Right lobe of liver (tissue), 6 donors: ENCODE measurements at regions not wholly inside any gene's neighbourhood (a gene's known extent, or its start where the extent isn't known, plus 50 kb on each side); places are given as distances from the start of the nearest gene placed in this dataset.

Experiments
- ATAC-seq, 4 donors: fragments of 200-7000 bp; cut with Tn5 transposase; one replicate each; pipeline ENCODE4 v1.9.1; 2020; ENCODE audit warnings: mild to moderate bottlenecking in 4 of 4, moderate library complexity in 4 of 4
- DNase-seq, 3 donors: peaks; one replicate each; pipeline ENCODE4 v3.0.0-alpha.2; 2020
- H3K27ac ChIP-seq, 3 donors: fragments of 200-600 bp; one replicate each; pipeline ENCODE4 v1.8.0; 2022
- H3K27me3 ChIP-seq, 2 donors: fragments of 200-600 bp; one replicate each; pipeline ENCODE4 v1.8.0; 2022
- H3K36me3 ChIP-seq, 4 donors: fragments of 200-600 bp; sonication (generic) in 1 of 4; one replicate each; pipeline versions ENCODE4 v1.5.1 to v1.8.0; 2017 to 2022; ENCODE audit warnings: control low read depth in 1 of 4
- H3K4me1 ChIP-seq, 4 donors: fragments of 200-600 bp; sonication (generic) in 1 of 4; one replicate each; pipeline versions ENCODE4 v1.5.1 to v1.8.0; 2017 to 2022; ENCODE audit warnings: control low read depth in 1 of 4
- H3K4me3 ChIP-seq, 3 donors: fragments of 200-600 bp; one replicate each; pipeline ENCODE4 v1.8.0; 2022
- H3K9me3 ChIP-seq, 4 donors: fragments of 200-600 bp; sonication (generic) in 1 of 4; one replicate each; pipeline versions ENCODE4 v1.5.1 to v1.8.0; 2017 to 2022; ENCODE audit warnings: control low read depth in 1 of 4
- CTCF ChIP-seq, 4 donors: fragments of 200-600 bp in 3 of 4; fragments of 450-650 bp in 1 of 4; IDR thresholded peaks; one replicate each; pipeline versions ENCODE4 v1.5.1 to v1.8.0; 2016 to 2022; ENCODE audit warnings: antibody characterized with exemption in 4 of 4, mild to moderate bottlenecking in 2 of 4
- POLR2A ChIP-seq: fragments of 450-650 bp; IDR thresholded peaks from one replicate; pipeline ENCODE4 v1.6.1; 2017; ENCODE audit warnings: antibody characterized with exemption, mild to moderate bottlenecking
- WGBS: methylation state at CpG from one replicate; pipeline ENCODE4 v1.1.6; 2018; ENCODE audit warnings: low coverage, low lambda C conversion rate; ENCODE audit not compliant: insufficient coverage; ENCODE audit errors: missing lambda C conversion rate; 5-methylcytosine and 5-hydroxymethylcytosine counted together
- intact Hi-C, 2 donors: fragments of 100-400 bp; cut with DNase I; formaldehyde crosslinking; loops; one replicate each; pipeline versions ENCODE4 v1.11.2 to v1.14.1; 2022
- donor health status: DM: no; HTN: yes; CAD: no.
- donor health status: DM: no; HTN: no; CAD: no.
- donor health status: DM: no; HTN: no; CAD: no.
- donor health status: DM: no; HTN: yes; CAD: no.
- donor health status: DM: no; HTN: yes; CAD: no.

- TF ChIP-seq POLR2A (no peak), CTCF (IDR thresholded peaks at IDR 0.05) (no peak)
- intact Hi-C loops, result no loop called here
Measured at GRCh38 chr3:106288781-106289180, 420.0 kb upstream of the CBLB start.

GRCh38 chr3:106290304-106290997 lies 421.6 kb upstream of the CBLB start:
- DNase-seq, result no peak
- Histone ChIP-seq H3K4me3 (no peak overlapping the region), H3K9me3 (no peaks in the 10 kb centered on the region), H3K36me3 (no peaks in the 10 kb centered on the region), H3K27ac (no peak overlapping the region), H3K27me3 (no peaks in the 10 kb centered on the region), H3K4me1 (no peaks in the 10 kb centered on the region)
- intact Hi-C loops, result no loop called here
- no peak for ATAC-seq
- WGBS, result 55% methylated on average over 1 of the region's 1 CpG
- TF ChIP-seq CTCF (IDR thresholded peaks at IDR 0.05) (no peak), POLR2A (no peak)

More at GRCh38 chr3:106288781-106289180, 420.0 kb upstream of the CBLB start:
- no peak for DNase-seq
- Histone ChIP-seq H3K9me3 (no peaks in the 10 kb centered on the region), H3K27me3 (no peaks in the 10 kb centered on the region), H3K27ac (no peak overlapping the region), H3K36me3 (no peaks in the 10 kb centered on the region), H3K4me3 (no peak overlapping the region), H3K4me1 (no peaks in the 10 kb centered on the region)
- 89% methylated on average over 4 of the region's 4 CpGs for WGBS
- no peak for ATAC-seq

GRCh38 chr3:106293161-106293560 lies 424.3 kb upstream of the CBLB start:
- 59% methylated on average over 3 of the region's 3 CpGs for WGBS
- no peak for TF ChIP-seq POLR2A
- TF ChIP-seq CTCF (IDR thresholded peaks at IDR 0.05), result no peak
- intact Hi-C loops, result no loop called here

GRCh38 chr3:106294121-106294520 lies 425.3 kb upstream of the CBLB start:
- no peak for ATAC-seq
- intact Hi-C loops, result no loop called here
- no peak for DNase-seq
- Histone ChIP-seq H3K4me3 (no peak overlapping the region), H3K27ac (no peak overlapping the region), H3K27me3 (no peaks in the 10 kb centered on the region), H3K9me3 (no peaks in the 10 kb centered on the region), H3K36me3 (no peaks in the 10 kb centered on the region), H3K4me1 (no peaks in the 10 kb centered on the region)
- TF ChIP-seq CTCF (IDR thresholded peaks at IDR 0.05) (no peak), POLR2A (no peak)

More at GRCh38 chr3:106293161-106293560, 424.3 kb upstream of the CBLB start:
- Histone ChIP-seq H3K27ac (no peak overlapping the region), H3K4me3 (no peak overlapping the region), H3K4me1 (no peaks in the 10 kb centered on the region), H3K36me3 (no peaks in the 10 kb centered on the region), H3K9me3 (no peaks in the 10 kb centered on the region), H3K27me3 (no peaks in the 10 kb centered on the region)
- ATAC-seq (no peak), DNase-seq (no peak)

- TF ChIP-seq CTCF (IDR thresholded peaks at IDR 0.05) (no peak), POLR2A (no peak)
- Histone ChIP-seq H3K27ac (no peak overlapping the region), H3K4me3 (no peak overlapping the region), H3K36me3 (no peaks in the 10 kb centered on the region), H3K27me3 (no peaks in the 10 kb centered on the region), H3K4me1 (no peaks in the 10 kb centered on the region), H3K9me3 (no peaks in the 10 kb centered on the region)
- DNase-seq (no peak), ATAC-seq (no peak)
- WGBS, result 61% methylated on average over 4 of the region's 5 CpGs
- intact Hi-C loops, result no loop called here
Measured at GRCh38 chr3:106296062-106296461, 427.2 kb upstream of the CBLB start.
